CD4-positive, alpha-beta T cell treated with Interleukin-6 for 4 hours (primary cell): ENCODE measurements at regions not wholly inside any gene's neighbourhood (a gene's known extent, or its start where the extent isn't known, plus 50 kb on each side); places are given as distances from the start of the nearest gene placed in this dataset.
"Not testable (repeated sequence)": the region's sequence is repeated elsewhere in the genome, so short reads cannot be mapped to it uniquely, and the experiment has no call there.

Experiments used
- DNase-seq: peaks from one replicate; pipeline ENCODE4 v3.0.0-alpha.2; 2020; ENCODE audit warnings: mixed read lengths

DNA sequence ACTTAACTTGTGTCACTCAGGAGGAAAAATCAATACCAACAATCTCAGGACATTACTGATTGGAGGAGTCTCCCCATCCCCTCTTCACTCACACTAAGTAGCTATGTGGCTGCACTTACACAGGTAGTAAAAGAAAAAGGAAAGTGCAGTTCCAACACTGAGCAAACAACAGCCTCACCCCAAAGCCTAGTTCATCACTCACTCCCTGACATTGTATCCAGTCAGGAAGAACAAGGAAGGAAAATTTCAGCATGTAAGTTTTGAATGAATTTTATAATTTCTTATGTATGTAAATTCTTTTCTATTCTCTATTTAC is 273.4 kb downstream of the IGSF11 start:
- no peak for DNase-seq

DNA sequence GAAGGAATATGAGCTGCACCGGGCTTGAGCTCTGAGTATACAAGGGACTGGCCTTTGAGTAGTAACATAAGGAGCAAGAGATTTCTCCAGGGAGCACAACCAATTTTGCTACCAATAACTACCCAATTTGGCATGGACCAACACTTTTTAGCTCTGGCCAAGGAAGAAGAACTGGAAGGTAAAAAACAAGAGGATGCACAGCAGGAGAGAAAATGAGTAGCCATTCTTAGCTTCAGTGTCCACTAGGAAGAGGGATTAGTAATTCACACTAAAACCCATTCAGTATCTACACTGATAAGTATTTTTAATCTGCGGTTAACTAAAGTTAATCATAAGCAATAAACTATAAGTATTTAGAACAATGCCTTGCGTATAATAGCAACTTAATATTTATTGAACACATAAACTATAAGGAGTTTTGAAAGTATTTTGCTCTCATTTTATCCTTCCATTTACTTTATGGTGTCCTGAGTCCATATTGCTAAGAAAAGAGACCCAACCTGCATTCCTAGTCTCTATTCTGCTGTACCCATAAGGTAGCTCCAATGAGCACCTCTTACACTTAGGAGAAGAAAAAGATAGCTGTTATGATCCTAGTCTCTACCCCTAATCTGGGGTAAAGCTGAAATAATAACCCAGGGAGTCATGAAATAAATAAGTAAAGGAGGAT is 268.9 kb downstream of the IGSF11 start:
- no peak for DNase-seq

DNA sequence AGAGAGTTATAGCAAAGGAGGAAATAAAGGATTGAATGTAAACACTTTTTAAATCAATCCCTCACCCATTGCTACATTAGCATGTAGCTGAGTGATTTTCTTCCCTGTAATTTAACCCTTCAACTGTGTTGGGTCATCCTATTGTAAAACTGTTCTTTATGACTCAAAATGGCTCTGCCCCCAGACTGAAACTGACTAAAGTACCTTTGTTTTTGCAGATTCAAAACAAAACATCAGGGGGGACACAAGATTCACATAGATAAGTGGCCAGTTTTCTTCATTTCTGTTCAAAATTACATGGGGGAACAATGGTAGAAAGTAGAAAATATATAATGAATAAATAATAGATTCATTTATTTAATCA is 268.4 kb downstream of the IGSF11 start:
- DNase-seq: no peak

DNA sequence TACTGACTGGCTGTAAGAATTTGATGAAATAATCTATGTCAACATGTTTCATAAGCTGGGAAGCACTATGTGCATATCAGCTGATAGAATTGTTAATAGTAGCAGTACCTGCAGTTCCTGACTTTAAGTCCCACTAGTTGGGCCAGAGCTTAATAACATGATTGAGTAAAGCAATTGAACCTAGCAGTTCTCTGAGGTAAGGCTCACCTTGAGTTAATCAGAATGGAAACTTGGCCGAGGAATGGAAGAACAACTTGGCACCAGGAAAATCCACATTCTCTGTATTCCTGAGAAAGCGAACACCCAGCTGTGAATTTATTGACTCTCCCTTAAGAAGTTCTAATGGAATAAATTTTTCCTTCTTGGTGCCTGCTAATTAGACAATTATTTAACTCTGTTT is 262.6 kb downstream of the IGSF11 start:
- no peak for DNase-seq

DNA sequence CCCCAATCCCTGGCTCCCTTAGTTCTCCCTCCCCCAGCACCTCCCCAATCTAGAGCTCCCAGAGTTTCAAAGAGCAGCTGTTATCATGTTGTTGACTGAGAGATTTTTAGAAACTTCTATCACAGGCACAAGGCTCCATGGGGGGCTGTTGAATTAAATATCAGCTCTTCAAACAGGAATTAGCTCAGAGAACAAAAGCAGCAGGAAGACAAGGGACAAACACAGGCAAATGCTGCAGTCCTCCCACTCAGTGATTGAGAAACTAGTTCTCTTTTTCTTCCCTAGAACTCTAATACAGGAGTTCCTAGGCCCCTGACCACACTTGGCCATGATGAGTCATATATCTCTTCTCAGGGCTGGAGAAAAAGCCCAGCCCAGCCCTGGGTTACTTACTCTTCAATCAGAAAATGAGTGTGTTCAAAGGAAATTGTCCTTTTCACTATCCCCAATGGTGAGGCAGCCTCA is 262.1 kb downstream of the IGSF11 start:
- DNase-seq: no peak

DNA sequence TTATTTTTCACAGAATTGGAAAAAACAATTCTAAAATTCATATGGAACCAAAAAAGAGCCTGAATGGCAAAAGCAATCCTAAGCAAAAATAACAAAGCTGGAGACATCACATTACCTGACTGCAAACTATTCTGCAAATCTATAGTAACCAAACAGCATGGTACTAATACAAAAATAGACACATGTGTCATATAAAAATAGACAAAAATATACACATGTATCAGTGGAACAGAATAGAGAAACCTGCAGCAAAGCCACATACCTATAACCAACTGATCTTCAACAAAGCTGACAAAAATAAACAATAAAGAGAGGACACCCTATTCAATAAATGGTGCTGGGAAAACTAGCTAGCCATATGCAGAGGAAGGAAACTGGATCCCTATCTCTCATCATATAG is 259.6 kb downstream of the IGSF11 start:
- DNase-seq: no peak

DNA sequence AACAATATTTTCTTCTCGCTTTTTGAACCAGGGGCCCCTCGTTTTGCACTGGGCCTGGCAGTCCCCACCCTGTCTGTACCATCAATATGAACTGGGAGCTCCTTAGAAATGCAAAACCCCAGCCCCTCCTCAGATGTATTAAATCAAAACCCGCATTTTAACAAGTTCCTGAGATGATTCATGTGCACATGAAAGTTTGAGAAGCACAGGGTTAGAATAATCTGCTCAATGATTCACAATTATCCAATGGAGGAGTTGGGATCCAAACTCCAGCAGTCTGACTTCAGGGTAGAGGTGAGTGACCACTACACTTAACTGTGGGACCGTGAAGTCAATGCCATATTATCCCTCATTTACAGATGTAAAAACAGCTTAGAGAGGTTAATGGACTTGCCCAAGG is 256.4 kb downstream of the IGSF11 start:
- DNase-seq: no peak

DNA sequence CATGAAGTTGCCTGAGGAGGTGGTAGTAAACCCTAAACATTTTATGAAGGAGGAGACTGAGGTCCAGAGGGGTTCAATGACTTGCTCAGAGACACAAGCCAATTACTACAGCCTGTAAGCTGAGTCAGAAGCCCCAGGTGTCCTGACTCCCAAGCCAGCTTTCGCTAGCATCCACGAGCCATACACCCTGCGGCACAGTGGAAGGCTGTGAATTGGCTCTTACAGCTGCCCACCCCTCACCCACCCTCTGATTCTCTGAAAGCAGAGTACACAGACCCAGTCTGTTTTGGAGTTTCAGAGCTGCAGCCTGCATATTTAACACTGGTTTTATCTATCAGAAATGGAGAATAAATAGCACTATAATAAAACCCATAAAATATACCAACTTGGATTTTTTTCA is 253.4 kb downstream of the IGSF11 start:
- no peak for DNase-seq

DNA sequence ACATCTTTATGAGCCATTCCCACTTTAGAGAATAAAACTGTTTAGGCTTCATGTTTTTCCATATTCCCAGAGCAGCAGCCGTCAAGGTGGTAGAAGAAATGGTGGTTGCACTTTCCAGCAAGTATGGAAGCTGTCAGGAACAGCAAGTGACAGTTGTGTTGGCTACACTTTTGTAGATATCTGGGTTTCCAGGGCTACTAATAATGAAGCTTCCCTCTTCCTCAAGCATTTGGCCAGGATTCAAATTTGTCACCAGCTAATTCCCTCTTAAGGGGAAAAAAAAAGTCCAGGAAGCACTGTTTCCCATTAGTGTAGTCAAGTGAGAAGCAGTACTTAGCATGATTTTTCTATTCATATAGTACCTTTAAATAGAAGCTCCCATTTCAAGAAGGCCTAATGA is 252.8 kb downstream of the IGSF11 start:
- DNase-seq: no peak

DNA sequence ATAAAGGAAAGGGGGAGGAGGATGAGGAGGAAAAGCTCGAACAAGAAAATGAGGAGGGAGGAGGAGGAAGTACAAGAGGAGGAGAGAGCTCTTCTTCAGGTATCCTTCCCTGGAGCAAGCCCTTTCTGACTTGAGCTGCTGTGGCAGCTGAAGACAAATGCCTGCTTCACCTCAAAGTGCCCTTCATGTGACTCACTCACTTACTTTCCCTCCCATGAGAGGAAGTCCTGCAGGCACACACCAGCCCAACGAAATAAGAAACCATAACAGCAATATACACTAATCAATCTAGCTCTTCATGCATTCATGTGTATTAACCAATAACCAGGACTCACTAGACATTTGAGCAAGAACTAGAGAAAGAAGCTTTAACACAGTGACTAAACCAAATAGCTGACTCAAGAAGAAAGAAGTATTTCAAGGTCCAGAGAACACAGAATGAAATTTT is 251.9 kb downstream of the IGSF11 start:
- no peak for DNase-seq

DNA sequence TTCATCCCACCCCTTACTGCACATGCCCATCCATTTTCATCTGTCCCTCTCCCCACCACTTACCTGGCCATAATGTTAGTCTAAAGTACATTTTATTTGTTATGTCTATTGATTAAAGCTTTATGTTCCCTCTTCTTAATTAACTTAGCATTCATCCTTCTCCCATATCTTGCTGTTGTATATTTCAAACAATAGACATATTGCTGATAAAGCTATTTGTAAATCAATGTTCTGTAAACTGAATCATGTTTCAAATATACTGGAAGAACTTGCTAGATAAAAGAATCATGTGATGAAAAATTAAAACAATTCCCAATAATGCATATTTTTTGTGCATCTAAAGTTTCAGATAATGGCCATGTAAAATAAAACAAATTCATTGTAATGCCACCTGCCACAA is 249.2 kb downstream of the IGSF11 start:
- no peak for DNase-seq

DNA sequence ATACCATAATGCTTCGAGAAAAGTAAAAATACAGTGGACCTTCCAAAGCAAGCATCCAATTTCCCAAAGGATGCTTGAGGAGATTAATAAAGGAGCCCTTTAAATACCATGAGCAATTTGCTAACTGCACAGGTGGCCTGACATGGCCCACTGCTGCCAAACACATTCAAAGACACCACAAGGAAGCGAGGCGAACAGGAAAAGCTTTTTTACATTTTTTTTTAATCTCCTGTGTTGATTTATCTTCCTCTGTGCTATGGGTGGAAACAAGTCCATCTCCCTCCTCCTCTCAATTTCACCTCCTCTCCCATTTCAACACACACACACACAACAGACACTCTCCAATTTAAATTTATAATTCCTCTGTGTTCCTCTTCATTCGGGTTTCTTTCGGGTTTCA is 243.4 kb downstream of the IGSF11 start:
- DNase-seq: no peak

DNA sequence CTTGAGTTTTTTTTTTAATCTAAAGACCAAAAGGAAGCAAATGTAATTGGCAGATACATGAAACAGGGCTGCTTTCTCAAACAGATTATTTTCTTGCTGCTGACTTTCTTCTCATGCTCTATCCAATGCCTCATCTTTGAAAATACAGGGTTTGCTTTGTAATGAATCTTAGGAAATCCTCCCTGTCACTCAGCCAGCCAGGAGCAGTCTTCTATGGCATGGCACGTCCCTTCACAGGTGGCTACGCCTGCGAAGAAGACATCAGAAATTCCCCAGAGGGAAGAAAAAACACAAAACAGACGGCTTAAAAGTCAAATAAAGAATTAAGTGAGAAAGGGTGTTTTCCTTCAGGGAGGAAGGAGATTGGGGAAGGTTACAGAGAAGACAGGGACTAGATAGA is 242.5 kb downstream of the IGSF11 start:
- no peak for DNase-seq

DNA sequence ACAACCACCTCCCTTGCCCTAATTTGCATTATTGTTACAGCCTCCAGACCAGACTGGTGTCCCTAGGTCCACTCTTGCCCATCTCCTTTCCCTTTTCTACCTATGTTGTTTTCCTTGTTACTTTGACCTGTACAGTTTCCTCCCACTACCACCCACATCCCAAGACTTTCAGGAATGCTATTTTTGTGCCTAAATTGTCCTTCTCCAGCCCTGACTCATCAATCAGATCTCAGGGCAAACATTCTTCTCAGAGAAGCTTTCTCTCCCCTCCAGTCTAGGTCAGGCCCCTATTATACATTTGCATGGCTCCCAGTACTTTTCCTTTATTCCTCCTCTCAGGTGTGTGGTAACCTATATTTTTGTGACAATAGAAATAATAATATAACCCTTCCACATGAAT is 241.5 kb downstream of the IGSF11 start:
- DNase-seq: no peak

DNA sequence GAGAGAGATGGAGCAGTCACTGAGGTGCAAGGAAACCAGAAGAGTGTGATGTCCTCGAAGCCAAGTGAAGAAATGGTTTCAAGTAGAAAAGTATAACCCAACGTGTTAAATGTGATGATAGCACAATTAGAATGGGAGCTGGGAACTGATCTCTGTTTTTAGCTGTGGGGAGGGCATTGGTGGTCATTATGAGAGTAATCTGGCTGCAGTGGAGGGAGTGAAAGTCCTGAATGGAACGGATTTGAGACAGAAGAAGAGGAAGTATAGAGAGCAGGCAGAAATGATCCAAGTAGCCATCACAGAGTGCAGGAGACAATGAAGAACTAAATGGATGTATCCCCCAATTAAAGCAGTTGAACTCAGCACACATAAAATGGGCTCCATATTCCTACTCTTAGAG is 235.3 kb downstream of the IGSF11 start:
- no peak for DNase-seq

DNA sequence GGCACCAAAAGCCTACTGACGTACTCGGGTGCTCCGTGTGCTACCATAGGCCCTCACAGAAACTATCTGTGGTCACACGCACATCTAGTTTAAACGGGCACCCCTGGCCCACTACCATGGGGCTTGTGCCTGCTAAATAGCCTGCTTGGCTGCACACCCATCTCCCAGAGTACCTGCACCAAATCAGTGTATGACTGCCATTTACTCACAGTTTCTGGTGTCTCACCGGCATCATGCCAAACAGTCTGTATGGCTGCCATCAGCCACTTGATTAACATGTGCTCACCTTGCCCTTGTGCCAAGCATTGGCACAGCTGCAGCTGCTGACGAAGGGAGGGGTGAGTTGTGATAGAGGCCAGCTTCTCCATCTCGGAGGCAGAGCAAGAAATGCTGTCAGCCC is 232.7 kb downstream of the IGSF11 start:
- DNase-seq: no peak

DNA sequence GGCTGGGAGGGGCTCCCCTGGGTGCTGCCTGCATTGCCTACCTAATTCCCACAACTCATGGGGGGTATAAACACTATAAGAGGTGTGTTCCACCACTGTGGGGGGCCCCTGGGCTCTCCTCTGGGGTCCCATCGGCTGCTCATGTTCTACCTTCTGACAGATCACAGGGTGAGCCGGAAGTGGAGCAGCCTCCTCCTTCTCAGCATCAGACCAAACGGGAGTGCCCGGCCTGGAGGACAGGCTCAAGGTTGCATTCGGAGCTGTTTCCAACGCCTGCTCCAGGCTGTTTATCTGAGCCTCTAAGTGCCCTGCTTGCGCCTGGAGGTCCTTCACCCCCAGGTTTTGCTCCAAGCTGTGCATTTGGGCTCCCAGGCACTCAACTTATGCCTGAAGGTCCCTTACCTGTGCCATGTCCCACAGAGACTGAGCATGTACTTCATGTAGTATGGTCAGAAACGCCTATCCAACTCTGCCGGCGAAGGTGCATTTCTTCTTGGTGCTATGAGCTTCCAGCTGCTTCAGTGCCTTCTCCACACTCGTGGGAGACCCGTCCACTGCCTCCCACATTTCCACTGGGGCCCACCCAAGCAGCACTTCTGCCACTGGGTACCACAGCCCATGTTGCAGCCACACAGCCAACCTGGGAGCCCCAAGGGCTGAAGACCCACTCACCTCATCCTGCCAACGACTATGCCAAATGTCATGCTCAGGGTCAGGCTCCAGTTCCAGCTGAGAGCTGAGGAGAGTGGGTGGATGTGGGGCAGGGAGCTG is 232.1 kb downstream of the IGSF11 start:
- DNase-seq: no peak

DNA sequence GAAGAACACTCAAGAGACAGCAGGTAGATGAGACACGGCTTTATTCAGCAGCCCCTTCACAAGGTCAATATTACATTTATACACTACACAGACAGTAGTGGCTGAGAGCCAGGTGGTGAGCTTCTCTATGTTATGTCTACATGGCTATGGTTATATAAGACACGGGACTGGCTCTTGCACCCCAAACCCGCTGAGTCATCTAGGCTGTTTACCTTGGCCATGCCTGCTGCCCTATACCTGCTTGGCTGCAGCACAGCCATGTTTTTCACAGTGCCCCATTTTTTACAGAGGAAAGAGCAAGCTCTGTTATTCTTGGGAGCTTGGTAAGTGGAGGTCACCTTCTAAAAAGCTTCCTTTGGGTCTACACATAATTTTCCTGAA is 231.6 kb downstream of the IGSF11 start:
- no peak for DNase-seq

DNA sequence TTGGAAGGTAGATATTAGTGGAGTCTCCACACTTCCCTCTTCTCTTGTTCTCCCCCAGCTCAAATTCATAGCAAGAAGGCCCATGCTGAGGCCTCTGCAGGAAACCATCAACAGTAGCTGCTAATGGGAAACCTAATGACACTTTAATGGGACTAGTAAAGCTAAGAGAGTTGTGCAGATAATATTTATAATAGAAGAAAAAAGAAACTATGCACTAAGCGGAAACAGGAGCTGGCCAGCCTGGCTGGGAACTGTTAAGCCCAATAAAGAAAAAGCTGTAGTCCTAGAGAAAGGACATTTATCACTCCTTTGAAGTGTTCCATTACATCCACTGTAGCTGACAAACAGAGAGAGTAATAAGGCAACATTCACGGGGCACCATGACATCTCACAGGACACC is 229.6 kb downstream of the IGSF11 start:
- DNase-seq: no peak

DNA sequence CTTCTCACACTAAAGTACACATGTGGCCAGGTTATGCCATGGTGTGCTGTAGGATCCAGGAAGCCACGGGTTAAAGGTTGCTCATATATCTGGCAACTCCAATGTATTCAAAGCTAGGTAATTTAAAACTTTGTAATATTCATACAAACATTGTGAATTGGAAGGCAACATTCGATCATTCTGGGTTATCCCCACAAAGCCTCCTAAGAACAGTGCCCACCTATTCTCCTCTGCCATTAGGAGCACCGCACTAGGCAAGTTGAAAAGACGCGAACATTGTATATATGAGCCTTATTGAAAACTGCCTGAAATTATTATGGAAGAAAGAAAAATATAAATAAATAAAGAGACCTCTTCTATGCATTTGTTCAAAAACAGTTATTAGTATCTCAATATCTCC is 228.2 kb downstream of the IGSF11 start:
- no peak for DNase-seq

DNA sequence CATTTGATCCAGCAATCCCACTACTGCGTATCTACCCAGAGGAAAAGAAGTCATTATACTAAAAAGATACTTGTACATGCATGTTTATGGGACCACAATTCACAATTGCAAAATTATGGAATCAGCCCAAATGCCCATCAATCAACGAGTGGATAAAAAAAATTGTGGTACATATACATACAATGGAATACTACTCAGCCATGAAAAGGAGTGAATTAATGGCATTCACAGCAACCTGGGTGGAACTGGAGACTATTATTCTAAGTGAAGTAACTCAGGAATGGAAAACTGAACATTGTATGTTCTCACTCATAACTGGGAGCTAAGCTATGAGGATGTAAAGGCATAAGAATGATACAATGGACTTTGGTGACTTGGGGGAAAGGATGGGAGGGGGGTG is 227.3 kb downstream of the IGSF11 start:
- not testable (repeated sequence) for DNase-seq

DNA sequence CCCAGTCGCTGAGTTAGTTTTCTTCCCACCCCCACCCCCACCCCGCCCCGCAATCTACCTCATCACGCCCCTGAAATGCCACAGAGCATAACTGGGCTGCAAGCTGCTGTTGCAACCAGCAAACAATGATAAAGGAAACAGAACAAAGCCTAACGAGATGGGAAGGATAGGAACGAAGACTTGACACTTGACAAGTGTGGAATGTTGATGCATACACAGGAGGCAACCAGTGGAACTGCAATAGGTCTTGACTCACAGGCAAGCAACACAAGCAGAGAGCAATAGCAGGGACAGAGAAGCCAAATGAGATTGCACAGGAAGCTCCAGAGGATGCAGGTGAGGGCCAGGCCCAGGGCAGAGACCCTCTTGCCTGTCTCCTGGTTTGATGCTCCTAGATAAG is 225.9 kb downstream of the IGSF11 start:
- DNase-seq: no peak

DNA sequence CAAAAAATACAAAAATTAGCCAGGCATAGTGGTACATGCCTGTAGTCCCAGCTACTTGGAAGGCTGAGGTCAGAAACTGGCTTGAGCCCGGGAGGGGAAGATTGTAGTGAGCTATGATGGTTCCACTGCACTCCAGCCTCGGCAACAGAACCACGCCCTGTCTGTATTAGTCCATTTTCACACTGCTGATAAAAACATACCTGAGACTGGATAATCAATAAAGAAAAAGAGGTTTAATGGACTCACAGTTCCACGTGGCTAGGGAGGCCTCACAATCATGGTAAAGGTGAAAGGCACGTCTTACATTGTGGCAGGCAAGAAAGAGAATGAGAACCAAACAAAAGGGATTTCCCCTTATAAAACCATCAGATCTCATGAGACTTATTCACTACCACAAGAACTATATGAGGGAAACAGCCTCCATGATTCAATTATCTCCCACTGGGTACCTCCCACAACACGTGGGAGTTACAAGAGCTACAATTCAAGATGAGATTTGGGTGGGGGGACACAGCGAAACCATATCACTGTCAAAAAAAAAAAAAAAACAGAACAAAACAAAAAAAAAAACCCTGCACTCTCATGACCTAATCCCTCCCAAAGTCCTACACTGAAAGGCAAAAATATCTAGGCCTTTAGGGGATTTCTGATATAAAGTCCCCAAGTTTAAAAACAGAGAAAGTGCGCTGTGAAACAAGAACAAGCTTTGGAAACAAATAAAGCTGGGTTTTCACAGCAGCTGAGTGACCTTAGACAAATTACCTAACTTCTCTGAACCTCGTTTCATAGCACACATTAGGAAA is 224.7 kb downstream of the IGSF11 start:
- DNase-seq: no peak

DNA sequence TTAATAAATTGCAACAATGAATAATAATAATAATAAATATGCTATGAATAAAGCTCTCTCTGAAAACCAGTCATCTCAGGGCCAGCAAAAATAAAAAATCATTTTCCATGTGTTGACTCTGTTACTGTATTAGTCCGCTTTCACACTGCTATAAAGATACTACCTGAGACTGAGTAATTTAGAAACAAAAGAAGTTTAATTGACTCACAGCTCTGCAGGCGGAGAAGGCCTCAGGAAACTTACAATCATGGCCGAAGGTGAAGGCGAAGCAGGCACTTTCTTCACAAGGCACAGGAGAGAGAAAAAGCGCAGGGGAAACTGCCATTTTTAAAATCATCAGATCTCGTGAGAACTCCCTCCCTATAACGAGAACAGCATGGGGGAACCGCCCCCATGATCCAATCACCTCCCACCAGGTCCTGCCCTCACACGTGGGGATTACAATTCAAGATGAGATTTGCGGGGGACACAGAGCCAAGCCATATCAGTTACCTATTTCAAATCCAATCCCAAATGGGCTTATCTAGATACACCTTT is 224.1 kb downstream of the IGSF11 start:
- no peak for DNase-seq
